GM21381 (cell line): ENCODE measurements at regions not wholly inside any gene's neighbourhood (a gene's known extent, or its start where the extent isn't known, plus 50 kb on each side); places are given as distances from the start of the nearest gene placed in this dataset.
"Not testable (repeated sequence)": the region's sequence is repeated elsewhere in the genome, so short reads cannot be mapped to it uniquely, and the experiment has no call there.

Source experiments
- ATAC-seq: cut with Tn5 transposase; IDR thresholded peaks from one replicate; pipeline ENCODE4 v1.9.1; 2021; ENCODE audit warnings: mild to moderate bottlenecking, moderate library complexity; ENCODE audit not compliant: unreplicated experiment

DNA sequence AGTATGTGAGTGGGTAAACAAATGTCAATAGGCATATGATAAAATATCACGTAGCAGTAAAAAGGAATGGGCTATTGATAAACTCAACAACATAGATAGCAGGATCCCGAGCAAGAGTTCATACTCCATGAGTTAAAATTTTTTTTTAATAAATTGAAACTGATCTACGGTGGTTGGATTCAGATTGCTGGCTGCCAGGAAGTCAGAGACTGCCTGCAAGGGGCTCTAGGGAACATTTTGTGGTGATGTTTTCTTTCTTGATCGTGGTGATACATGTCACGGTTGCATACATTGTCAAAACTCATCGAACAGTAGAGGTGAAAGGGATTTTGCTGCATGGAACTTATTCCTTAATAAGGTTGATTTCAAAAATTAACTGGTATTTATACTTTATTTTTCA is 62.6 kb upstream of the WNT7B start:
- ATAC-seq: no peak

DNA sequence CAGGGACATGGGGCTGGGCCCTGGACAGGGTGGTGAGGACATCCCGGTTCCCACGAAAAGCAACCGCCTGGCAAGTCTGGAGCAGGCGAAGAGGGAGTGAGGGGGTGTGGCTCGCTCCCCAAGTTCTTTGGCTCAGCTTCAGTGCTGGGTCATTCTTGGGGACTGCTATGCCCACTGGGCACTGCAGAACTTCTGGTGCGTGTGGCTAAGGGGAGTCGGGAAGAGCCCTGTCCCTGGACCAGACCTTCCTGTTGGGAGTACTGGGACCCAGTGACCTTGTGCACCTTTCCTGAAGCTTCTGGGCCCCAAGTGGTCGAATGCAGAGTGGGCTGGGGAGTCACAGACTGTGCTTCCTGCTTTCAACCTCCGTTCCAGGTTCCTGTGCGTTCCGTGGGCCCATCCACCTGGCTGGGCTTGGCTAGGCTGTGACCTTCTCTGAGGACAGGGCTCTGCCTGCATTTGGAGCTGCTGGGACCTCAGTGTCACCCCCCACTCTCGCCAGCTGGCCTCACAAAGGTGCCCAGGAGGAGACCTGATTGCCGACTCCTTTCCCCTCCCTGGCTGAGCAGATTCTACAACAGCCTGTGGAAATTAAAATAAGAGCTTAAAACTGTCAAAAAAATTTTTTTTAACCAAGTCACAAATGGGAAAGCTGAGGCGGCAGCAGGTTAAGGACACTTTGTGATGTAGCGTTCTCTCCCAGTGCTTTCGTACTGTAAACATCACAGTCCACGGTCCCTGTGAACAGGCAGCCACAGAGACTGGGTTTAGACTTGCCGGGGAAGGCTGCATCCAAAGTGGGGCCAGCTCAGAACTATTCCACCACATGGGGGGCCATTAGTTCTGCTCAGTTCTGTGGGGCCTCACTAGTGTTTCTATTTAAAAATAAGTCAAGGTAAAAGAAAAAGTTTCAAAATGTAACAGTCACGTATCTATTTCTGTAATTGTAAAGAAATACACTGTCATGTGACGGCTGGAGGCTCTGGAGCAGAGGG is 63.8 kb upstream of the WNT7B start:
- no peak for ATAC-seq

DNA sequence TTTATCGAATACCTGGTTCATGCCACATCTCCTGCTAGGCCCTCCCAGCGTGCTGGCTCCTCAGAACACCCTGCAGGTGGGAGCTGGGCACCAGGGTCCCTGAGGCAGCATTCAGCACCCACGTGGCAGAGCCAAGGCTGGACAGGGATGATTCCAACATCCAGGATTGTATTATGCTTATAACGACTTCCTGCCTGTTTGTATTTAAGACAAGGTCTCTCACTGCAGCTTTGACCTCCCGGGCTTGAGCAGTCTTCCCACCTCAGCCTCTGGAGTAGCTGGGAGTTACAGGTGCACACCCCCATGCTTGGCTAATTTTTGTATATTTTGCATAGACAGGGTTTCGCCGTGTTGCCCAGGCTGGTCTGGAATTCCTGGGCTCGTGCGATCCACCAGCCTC is 64.7 kb upstream of the WNT7B start:
- no peak for ATAC-seq

DNA sequence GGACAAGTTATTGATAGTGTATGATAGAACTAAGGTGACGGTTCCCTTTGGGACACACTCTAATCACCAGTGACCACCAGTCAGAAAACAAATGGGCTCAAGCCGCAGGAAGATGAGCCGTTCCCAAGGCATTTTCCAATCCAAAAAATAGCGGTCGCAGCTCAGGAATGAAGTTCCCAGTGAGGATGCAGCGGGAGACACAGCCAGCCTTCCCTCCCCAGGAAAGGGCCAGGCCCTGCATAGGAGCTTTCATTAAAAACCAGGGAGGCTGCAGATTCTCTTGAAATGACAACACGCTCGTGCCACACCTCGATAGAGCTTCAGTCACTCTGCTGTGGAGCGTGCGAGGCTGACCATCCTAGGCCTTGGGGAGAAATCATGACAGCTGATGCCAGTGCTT is 65.8 kb upstream of the WNT7B start:
- ATAC-seq: no peak

DNA sequence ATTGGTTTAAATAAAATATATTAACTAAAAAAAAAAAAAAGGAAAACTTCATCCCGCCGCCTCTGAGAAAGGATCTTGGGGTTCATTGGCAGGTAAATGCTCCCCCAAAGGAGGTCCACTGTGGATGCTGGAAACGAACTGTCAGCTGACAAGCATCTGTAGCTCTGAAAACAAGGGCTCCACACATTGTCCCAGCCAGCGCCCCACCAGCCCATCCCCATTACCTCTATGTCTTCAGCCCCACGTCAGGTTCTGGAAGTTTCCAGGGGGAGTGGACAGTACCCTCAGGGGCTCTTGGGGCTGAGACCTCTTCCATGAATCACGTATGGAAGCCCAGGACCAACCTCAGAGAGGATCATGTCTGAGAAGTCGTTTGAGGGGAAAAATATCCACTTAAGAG is 66.4 kb upstream of the WNT7B start:
- no peak for ATAC-seq

GRCh38 chr22:46043816-46044620 is 67.1 kb upstream of the WNT7B start:
- no peak for ATAC-seq

- ATAC-seq: no peak
Observed at GRCh38 chr22:46044621-46045458, 67.9 kb upstream of the WNT7B start.

- ATAC-seq: no peak
Observed at GRCh38 chr22:46045459-46046298, 68.7 kb upstream of the WNT7B start.

GRCh38 chr22:46046299-46046685 is 69.3 kb upstream of the WNT7B start:
- ATAC-seq: no peak

DNA sequence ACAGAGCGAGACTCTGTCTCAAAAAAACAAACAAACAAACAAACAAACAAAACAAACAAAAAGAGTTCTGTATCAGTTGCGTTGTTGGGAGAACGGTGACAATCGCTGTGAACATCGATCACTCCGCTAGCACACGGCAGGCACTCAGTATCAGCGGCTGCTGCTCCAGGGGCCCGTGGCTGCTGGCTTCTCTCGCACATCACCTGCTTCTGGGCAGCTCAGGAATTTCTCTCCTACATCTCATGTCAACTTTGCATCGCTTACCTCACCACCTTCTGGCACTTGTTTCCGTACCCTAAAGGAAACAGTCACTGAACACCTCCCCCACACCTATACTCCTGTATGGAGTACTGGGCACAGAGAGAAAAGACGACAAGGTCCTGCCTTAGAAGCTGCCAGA is 70.3 kb upstream of the WNT7B start:
- ATAC-seq: no peak

DNA sequence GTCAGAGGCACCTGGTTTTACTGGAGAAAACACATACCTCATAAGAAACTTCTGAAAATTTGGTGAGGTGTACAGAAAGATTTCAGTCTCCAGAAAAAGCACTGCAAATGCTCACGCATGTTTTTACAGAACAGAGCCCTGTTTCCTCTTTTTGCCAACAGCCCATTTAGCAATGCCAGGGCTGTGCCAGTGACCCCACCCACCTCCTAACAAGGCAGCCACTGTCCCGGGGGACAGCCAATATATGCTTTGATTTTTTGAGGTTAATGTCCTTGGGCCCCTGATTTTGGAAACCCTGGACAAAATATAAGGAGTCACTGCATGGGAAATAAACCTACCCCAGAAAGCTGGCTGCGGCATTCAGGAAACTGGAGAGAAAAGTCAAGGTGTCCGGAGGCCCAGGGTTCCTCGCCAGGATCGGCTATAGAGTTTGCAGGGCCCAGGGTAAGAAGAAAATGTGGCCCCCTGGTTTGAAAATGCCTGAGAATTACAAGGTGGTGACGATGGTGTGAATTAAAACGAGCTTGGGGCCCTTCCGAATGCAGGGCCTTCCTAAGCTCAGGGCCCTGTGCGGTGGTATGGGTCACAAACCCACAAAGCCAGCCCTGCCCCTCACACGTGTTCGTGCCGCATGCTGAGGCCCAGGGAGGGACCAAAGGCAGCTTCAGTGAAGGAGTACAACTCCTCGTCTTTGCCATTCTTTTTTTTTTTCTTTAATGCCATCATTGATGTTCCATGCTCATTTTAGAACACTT is 71.1 kb upstream of the WNT7B start:
- ATAC-seq: no peak

GRCh38 chr22:46048661-46049060 is 71.7 kb upstream of the WNT7B start:
- not testable (repeated sequence) for ATAC-seq

DNA sequence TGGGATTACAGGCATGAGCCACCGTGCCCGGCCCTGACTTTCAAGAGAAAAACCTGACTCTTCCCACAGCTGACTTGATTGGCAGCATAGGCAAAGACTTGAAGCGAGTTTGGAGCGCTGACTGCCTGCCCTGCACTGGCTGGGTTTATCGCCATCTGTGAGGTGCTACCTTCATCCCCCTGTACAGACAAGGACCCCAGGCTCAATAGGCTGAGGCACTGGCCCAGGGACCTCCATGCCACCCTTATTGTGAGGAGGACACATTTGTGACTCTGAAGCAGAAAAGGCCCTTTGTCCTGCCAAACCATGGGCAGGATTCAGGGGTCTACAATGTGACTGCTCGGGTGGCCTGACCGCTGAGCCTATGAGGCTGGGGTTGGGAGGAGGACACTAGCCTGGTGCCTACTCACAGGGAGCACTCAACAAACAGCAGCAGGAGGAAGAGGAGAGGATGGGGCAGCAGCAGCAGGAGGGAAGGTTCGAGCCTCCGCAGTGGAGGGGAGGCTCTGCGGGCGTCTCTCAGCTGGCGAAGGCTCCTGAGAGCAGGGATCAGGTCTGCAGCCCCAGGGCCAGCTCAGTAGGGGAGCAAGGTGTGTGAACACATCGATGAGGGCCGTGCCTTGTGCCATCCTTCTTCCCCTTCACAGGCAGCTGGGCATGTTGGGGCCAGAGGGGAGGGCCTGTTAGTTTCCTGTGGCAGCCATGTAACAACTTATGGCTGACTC is 72.9 kb upstream of the WNT7B start:
- ATAC-seq: no peak

- ATAC-seq: no peak
Observed at GRCh38 chr22:46050451-46050845, 73.5 kb upstream of the WNT7B start.

- ATAC-seq: no peak
Observed at GRCh38 chr22:46050916-46051614, 74.1 kb upstream of the WNT7B start.

DNA sequence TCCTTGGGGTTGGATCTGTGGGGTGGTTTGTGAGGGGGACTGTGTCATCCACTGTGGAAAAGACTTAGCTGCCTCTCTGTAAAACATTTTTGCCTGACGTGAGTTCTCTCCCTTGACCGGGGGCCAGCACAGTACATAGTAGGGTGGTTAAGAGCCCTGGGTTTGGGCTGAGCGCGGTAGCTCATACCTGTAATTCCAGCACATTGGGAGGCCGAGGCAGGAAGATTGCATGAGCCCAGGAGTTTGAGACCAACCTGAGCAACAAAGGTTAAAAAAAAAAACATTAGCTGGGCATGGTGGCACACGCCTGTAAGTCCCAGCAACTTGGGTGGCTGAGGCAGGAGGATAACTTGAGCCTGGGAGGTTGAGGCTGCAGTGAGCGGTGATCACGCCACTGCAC is 74.7 kb upstream of the WNT7B start:
- ATAC-seq: no peak

DNA sequence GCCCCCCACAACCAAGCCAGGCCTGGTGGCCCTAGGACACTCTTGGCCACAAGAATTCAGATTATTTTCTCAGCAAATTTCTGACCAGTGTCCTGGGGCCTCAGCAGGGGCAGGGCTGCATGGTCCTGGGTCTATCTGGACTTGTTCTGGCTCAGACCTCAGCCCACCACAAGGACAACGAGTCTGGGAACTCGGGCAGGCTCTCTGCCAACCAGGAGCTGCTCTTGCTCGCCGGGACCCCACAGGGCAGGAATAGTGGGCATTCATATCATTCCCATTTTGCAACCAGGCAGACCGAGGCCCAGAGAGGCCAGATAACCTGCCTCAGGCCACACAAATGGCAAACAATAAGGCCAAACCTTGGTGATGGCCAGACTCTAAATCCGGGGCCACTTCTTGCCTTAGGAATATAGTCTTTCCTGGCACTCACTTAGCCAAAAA is 75.4 kb upstream of the WNT7B start:
- no peak for ATAC-seq
